ENCODE measurements at regions not wholly inside any gene's neighbourhood (a gene's known extent, or its start where the extent isn't known, plus 50 kb on each side); places are given as distances from the start of the nearest gene placed in this dataset.

GRCh38 chr18:39839782-39840181 is 2115.3 kb upstream of the PIK3C3 start:
- no peak for TF ChIP-seq CTCF (conservative IDR thresholded peaks at IDR 0.05; ENCODE audit: low read depth in 2 of 2)
- no peak for TF ChIP-seq POLR2AphosphoS5 (IDR thresholded peaks at IDR 0.05; ENCODE audit: low read depth)
- no peak for TF ChIP-seq EZH2 (IDR thresholded peaks at IDR 0.05; ENCODE audit: low read depth, unreplicated experiment)
- no peak for TF ChIP-seq EZH2phosphoT487 (IDR thresholded peaks at IDR 0.05; ENCODE audit: unreplicated experiment)
- no peak for TF ChIP-seq ETS1 (IDR thresholded peaks at IDR 0.05)
- no peak for TF ChIP-seq CREB1 (CRISPR knock-in tag; IDR thresholded peaks at IDR 0.05; ENCODE audit: low read depth)
- no peak for TF ChIP-seq REST (IDR thresholded peaks at IDR 0.05; ENCODE audit: unreplicated experiment)
- no peak for TF ChIP-seq ZNF331 (CRISPR knock-in tag; IDR thresholded peaks at IDR 0.05; ENCODE audit: low read depth)
- TF ChIP-seq NANOG (IDR thresholded peaks at IDR 0.05; ENCODE audit: borderline replicate concordance): no peak
- TF ChIP-seq ZNF114 (CRISPR knock-in tag; IDR thresholded peaks at IDR 0.05): no peak
- TF ChIP-seq JUNB (IDR thresholded peaks at IDR 0.05; ENCODE audit: unreplicated experiment): no peak
- no peak for TF ChIP-seq STAT1 (IDR thresholded peaks at IDR 0.05; ENCODE audit: unreplicated experiment)
- TF ChIP-seq ZNF462 (CRISPR knock-in tag; IDR thresholded peaks at IDR 0.05): no peak

Data from GM23338 (cell line).